Right lobe of liver (tissue), 6 donors: ENCODE measurements at regions not wholly inside any gene's neighbourhood (a gene's known extent, or its start where the extent isn't known, plus 50 kb on each side); places are given as distances from the start of the nearest gene placed in this dataset.

Source experiments
- ATAC-seq, 4 donors: fragments of 200-7000 bp; cut with Tn5 transposase; one replicate each; pipeline ENCODE4 v1.9.1; 2020; ENCODE audit warnings: mild to moderate bottlenecking in 4 of 4, moderate library complexity in 4 of 4
- DNase-seq, 3 donors: peaks; one replicate each; pipeline ENCODE4 v3.0.0-alpha.2; 2020
- H3K27ac ChIP-seq, 3 donors: fragments of 200-600 bp; one replicate each; pipeline ENCODE4 v1.8.0; 2022
- H3K27me3 ChIP-seq, 2 donors: fragments of 200-600 bp; one replicate each; pipeline ENCODE4 v1.8.0; 2022
- H3K36me3 ChIP-seq, 4 donors: fragments of 200-600 bp; sonication (generic) in 1 of 4; one replicate each; pipeline versions ENCODE4 v1.5.1 to v1.8.0; 2017 to 2022; ENCODE audit warnings: control low read depth in 1 of 4
- H3K4me1 ChIP-seq, 4 donors: fragments of 200-600 bp; sonication (generic) in 1 of 4; one replicate each; pipeline versions ENCODE4 v1.5.1 to v1.8.0; 2017 to 2022; ENCODE audit warnings: control low read depth in 1 of 4
- H3K4me3 ChIP-seq, 3 donors: fragments of 200-600 bp; one replicate each; pipeline ENCODE4 v1.8.0; 2022
- H3K9me3 ChIP-seq, 4 donors: fragments of 200-600 bp; sonication (generic) in 1 of 4; one replicate each; pipeline versions ENCODE4 v1.5.1 to v1.8.0; 2017 to 2022; ENCODE audit warnings: control low read depth in 1 of 4
- CTCF ChIP-seq, 4 donors: fragments of 200-600 bp in 3 of 4; fragments of 450-650 bp in 1 of 4; IDR thresholded peaks; one replicate each; pipeline versions ENCODE4 v1.5.1 to v1.8.0; 2016 to 2022; ENCODE audit warnings: antibody characterized with exemption in 4 of 4, mild to moderate bottlenecking in 2 of 4
- POLR2A ChIP-seq: fragments of 450-650 bp; IDR thresholded peaks from one replicate; pipeline ENCODE4 v1.6.1; 2017; ENCODE audit warnings: antibody characterized with exemption, mild to moderate bottlenecking
- WGBS: methylation state at CpG from one replicate; pipeline ENCODE4 v1.1.6; 2018; ENCODE audit warnings: low coverage, low lambda C conversion rate; ENCODE audit not compliant: insufficient coverage; ENCODE audit errors: missing lambda C conversion rate; 5-methylcytosine and 5-hydroxymethylcytosine counted together
- intact Hi-C, 2 donors: fragments of 100-400 bp; cut with DNase I; formaldehyde crosslinking; loops; one replicate each; pipeline versions ENCODE4 v1.11.2 to v1.14.1; 2022
- donor health status: DM: no; HTN: yes; CAD: no.
- donor health status: DM: no; HTN: no; CAD: no.
- donor health status: DM: no; HTN: no; CAD: no.
- donor health status: DM: no; HTN: yes; CAD: no.
- donor health status: DM: no; HTN: yes; CAD: no.

GRCh38 chr2:239454507-239454906, 53.7 kb upstream of the HDAC4 start:
- H3K9me3 ChIP-seq, result no peaks in the 10 kb centered on the region
- no peaks in the 10 kb centered on the region for H3K4me1 ChIP-seq
- no peak overlapping the region for H3K27ac ChIP-seq
- TF ChIP-seq POLR2A (no peak), CTCF (IDR thresholded peaks at IDR 0.05) (no peak)
- ATAC-seq, result no peak
- H3K36me3 ChIP-seq, result no peaks in the 10 kb centered on the region
- no peaks in the 10 kb centered on the region for H3K27me3 ChIP-seq
- H3K4me3 ChIP-seq, result no peak overlapping the region
- WGBS, result 43% methylated on average over 2 of the region's 2 CpGs
- intact Hi-C loops, result no loop called here
- no peak for DNase-seq
